ENCODE measurements at regions not wholly inside any gene's neighbourhood (a gene's known extent, or its start where the extent isn't known, plus 50 kb on each side); places are given as distances from the start of the nearest gene placed in this dataset.

- WGBS, 2 donors (ENCODE audit: extremely low coverage in 2 of 2, insufficient read length in 2 of 2, insufficient replicate concordance in 1 of 2): no CpG with 5 or more reads among the region's 14 CpGs
- peak overlapping the region; percentile 22 for H3K23ac ChIP-seq (ENCODE audit: low read depth, low read length, poor library complexity)
These were observed 369.5 kb downstream of the BRD1 start for GRCh38 chr22:49457946-49458707.

GRCh38 chr22:49457146-49457545 is 370.5 kb downstream of the BRD1 start:
- Histone ChIP-seq H4K91ac (ENCODE audit: low read depth, low read length, poor library complexity) (no peak overlapping the region), H3K9me3 (replicated peaks in 1 of 2; ENCODE audit: control insufficient read depth in 2 of 2, insufficient read depth in 1 of 2, low read depth in 1 of 2, low read length in 2 of 2) (no peaks in the 10 kb centered on the region), H2AFZ (ENCODE audit: low read length) (no peak overlapping the region), H3K4me3 (ENCODE audit: low read length in 2 of 2) (no peak overlapping the region), H3K27me3 (ENCODE audit: control insufficient read depth in 3 of 3, insufficient read depth in 3 of 3, low read depth in 1 of 3, low read length in 3 of 3) (peaks cover 0 to 10% (median 0%) of the 10 kb centered on the region in 3 experiments), H4K8ac (ENCODE audit: low read depth, low read length) (no peak overlapping the region), H3K27ac (replicated peaks; ENCODE audit: low read length) (no peak overlapping the region), H3K4me1 (ENCODE audit: control insufficient read depth in 2 of 2, insufficient read depth in 1 of 2, low read depth in 1 of 2, low read length in 2 of 2) (peaks cover 0 to 5% of the 10 kb centered on the region in 2 donors), H2BK12ac (ENCODE audit: low read length) (no peak overlapping the region), H3K18ac (ENCODE audit: low read length) (peak overlapping the region; percentile 42), H3K14ac (ENCODE audit: low read length) (no peak overlapping the region), H2BK120ac (ENCODE audit: low read depth, low read length) (no peak overlapping the region), H3K79me1 (ENCODE audit: low read depth, low read length) (no peaks in the 10 kb centered on the region), H3K36me3 (replicated peaks in 1 of 2; ENCODE audit: control insufficient read depth in 2 of 2, insufficient read depth in 2 of 2, low read length in 2 of 2) (no peaks in the 10 kb centered on the region), H3K4me2 (ENCODE audit: insufficient read depth, low read length, poor library complexity, severe bottlenecking) (no peak overlapping the region), H3K23ac (ENCODE audit: low read depth, low read length, poor library complexity) (no peak overlapping the region), H2AK5ac (ENCODE audit: low read depth, low read length) (no peak overlapping the region), H2BK5ac (ENCODE audit: low read length) (no peak overlapping the region), H2BK15ac (ENCODE audit: low read length) (no peak overlapping the region), H3K9ac (ENCODE audit: low read depth, low read length, poor library complexity) (no peak overlapping the region), H3K4ac (ENCODE audit: low read length) (no peak overlapping the region)
- WGBS, 2 donors (ENCODE audit: extremely low coverage in 2 of 2, insufficient read length in 2 of 2, insufficient replicate concordance in 1 of 2): no CpG with 5 or more reads among the region's 17 CpGs
- DNase-seq (ENCODE audit: low spot score): no peak

More at GRCh38 chr22:49457946-49458707, 369.5 kb downstream of the BRD1 start:
- Histone ChIP-seq H2AK5ac (ENCODE audit: low read depth, low read length) (peak overlapping the region; percentile 77), H4K91ac (ENCODE audit: low read depth, low read length, poor library complexity) (no peak overlapping the region), H2BK5ac (ENCODE audit: low read length) (no peak overlapping the region), H2AFZ (ENCODE audit: low read length) (no peak overlapping the region), H3K14ac (ENCODE audit: low read length) (peak overlapping the region; percentile 83), H3K4me2 (ENCODE audit: insufficient read depth, low read length, poor library complexity, severe bottlenecking) (no peak overlapping the region), H3K36me3 (replicated peaks in 1 of 2; ENCODE audit: control insufficient read depth in 2 of 2, insufficient read depth in 2 of 2, low read length in 2 of 2) (no peaks in the 10 kb centered on the region), H2BK12ac (ENCODE audit: low read length) (no peak overlapping the region), H2BK120ac (ENCODE audit: low read depth, low read length) (no peak overlapping the region), H3K79me1 (ENCODE audit: low read depth, low read length) (no peaks in the 10 kb centered on the region), H3K18ac (ENCODE audit: low read length) (peak overlapping the region; percentile 77), H3K4me1 (ENCODE audit: control insufficient read depth in 2 of 2, insufficient read depth in 1 of 2, low read depth in 1 of 2, low read length in 2 of 2) (peaks cover 0 to 5% of the 10 kb centered on the region in 2 donors), H3K27ac (replicated peaks; ENCODE audit: low read length) (no peak overlapping the region), H2BK15ac (ENCODE audit: low read length) (peak overlapping the region; percentile 47), H4K8ac (ENCODE audit: low read depth, low read length) (no peak overlapping the region), H3K4me3 (ENCODE audit: low read length in 2 of 2) (no peak overlapping the region), H3K9me3 (replicated peaks in 1 of 2; ENCODE audit: control insufficient read depth in 2 of 2, insufficient read depth in 1 of 2, low read depth in 1 of 2, low read length in 2 of 2) (no peaks in the 10 kb centered on the region), H3K4ac (ENCODE audit: low read length) (peak overlapping the region; percentile 44), H3K9ac (ENCODE audit: low read depth, low read length, poor library complexity) (peak overlapping the region; percentile 66), H3K27me3 (ENCODE audit: control insufficient read depth in 3 of 3, insufficient read depth in 3 of 3, low read depth in 1 of 3, low read length in 3 of 3) (peaks cover 0 to 9% (median 0%) of the 10 kb centered on the region in 3 experiments)
- DNase-seq (ENCODE audit: low spot score): no peak

GRCh38 chr22:49455595-49455994 is 372.1 kb downstream of the BRD1 start:
- no CpG with 5 or more reads among the region's 11 CpGs for WGBS, 2 donors (ENCODE audit: extremely low coverage in 2 of 2, insufficient read length in 2 of 2, insufficient replicate concordance in 1 of 2)
- H3K4me2 ChIP-seq (ENCODE audit: insufficient read depth, low read length, poor library complexity, severe bottlenecking): no peak overlapping the region

GRCh38 chr22:49454726-49455125 is 372.9 kb downstream of the BRD1 start:
- Histone ChIP-seq H3K14ac (ENCODE audit: low read length) (no peak overlapping the region), H3K18ac (ENCODE audit: low read length) (no peak overlapping the region), H3K4ac (ENCODE audit: low read length) (no peak overlapping the region), H3K27me3 (ENCODE audit: control insufficient read depth in 3 of 3, insufficient read depth in 3 of 3, low read depth in 1 of 3, low read length in 3 of 3) (peaks cover 0 to 26% (median 0%) of the 10 kb centered on the region in 3 experiments), H2BK12ac (ENCODE audit: low read length) (no peak overlapping the region), H4K91ac (ENCODE audit: low read depth, low read length, poor library complexity) (no peak overlapping the region), H2BK15ac (ENCODE audit: low read length) (peak overlapping the region; percentile 5), H3K36me3 (replicated peaks in 1 of 2; ENCODE audit: control insufficient read depth in 2 of 2, insufficient read depth in 2 of 2, low read length in 2 of 2) (no peaks in the 10 kb centered on the region), H3K9ac (ENCODE audit: low read depth, low read length, poor library complexity) (no peak overlapping the region), H3K4me2 (ENCODE audit: insufficient read depth, low read length, poor library complexity, severe bottlenecking) (no peak overlapping the region), H2AK5ac (ENCODE audit: low read depth, low read length) (no peak overlapping the region), H2BK120ac (ENCODE audit: low read depth, low read length) (no peak overlapping the region), H3K79me1 (ENCODE audit: low read depth, low read length) (no peaks in the 10 kb centered on the region), H3K4me1 (ENCODE audit: control insufficient read depth in 2 of 2, insufficient read depth in 1 of 2, low read depth in 1 of 2, low read length in 2 of 2) (peaks cover 0 to 17% of the 10 kb centered on the region in 2 donors), H3K23ac (ENCODE audit: low read depth, low read length, poor library complexity) (no peak overlapping the region), H2BK5ac (ENCODE audit: low read length) (no peak overlapping the region), H3K9me3 (replicated peaks in 1 of 2; ENCODE audit: control insufficient read depth in 2 of 2, insufficient read depth in 1 of 2, low read depth in 1 of 2, low read length in 2 of 2) (no peaks in the 10 kb centered on the region), H3K27ac (replicated peaks; ENCODE audit: low read length) (no peak overlapping the region), H4K8ac (ENCODE audit: low read depth, low read length) (no peak overlapping the region), H2AFZ (ENCODE audit: low read length) (no peak overlapping the region), H3K4me3 (ENCODE audit: low read length in 2 of 2) (no peak overlapping the region)
- no peak for DNase-seq (ENCODE audit: low spot score)
- WGBS, 2 donors (ENCODE audit: extremely low coverage in 2 of 2, insufficient read length in 2 of 2, insufficient replicate concordance in 1 of 2): no CpG with 5 or more reads among the region's 7 CpGs

More at GRCh38 chr22:49455595-49455994, 372.1 kb downstream of the BRD1 start:
- Histone ChIP-seq H3K18ac (ENCODE audit: low read length) (no peak overlapping the region), H3K23ac (ENCODE audit: low read depth, low read length, poor library complexity) (no peak overlapping the region), H2BK120ac (ENCODE audit: low read depth, low read length) (no peak overlapping the region), H2AFZ (ENCODE audit: low read length) (no peak overlapping the region), H2AK5ac (ENCODE audit: low read depth, low read length) (no peak overlapping the region), H3K14ac (ENCODE audit: low read length) (no peak overlapping the region), H3K27me3 (ENCODE audit: control insufficient read depth in 3 of 3, insufficient read depth in 3 of 3, low read depth in 1 of 3, low read length in 3 of 3) (peaks cover 0 to 26% (median 0%) of the 10 kb centered on the region in 3 experiments), H2BK15ac (ENCODE audit: low read length) (no peak overlapping the region), H3K4me3 (ENCODE audit: low read length in 2 of 2) (no peak overlapping the region), H4K91ac (ENCODE audit: low read depth, low read length, poor library complexity) (no peak overlapping the region), H3K36me3 (replicated peaks in 1 of 2; ENCODE audit: control insufficient read depth in 2 of 2, insufficient read depth in 2 of 2, low read length in 2 of 2) (no peaks in the 10 kb centered on the region), H3K4ac (ENCODE audit: low read length) (no peak overlapping the region), H2BK5ac (ENCODE audit: low read length) (no peak overlapping the region), H3K27ac (replicated peaks; ENCODE audit: low read length) (no peak overlapping the region), H3K9ac (ENCODE audit: low read depth, low read length, poor library complexity) (no peak overlapping the region), H2BK12ac (ENCODE audit: low read length) (no peak overlapping the region), H3K79me1 (ENCODE audit: low read depth, low read length) (no peaks in the 10 kb centered on the region), H3K9me3 (replicated peaks in 1 of 2; ENCODE audit: control insufficient read depth in 2 of 2, insufficient read depth in 1 of 2, low read depth in 1 of 2, low read length in 2 of 2) (no peaks in the 10 kb centered on the region), H4K8ac (ENCODE audit: low read depth, low read length) (no peak overlapping the region), H3K4me1 (ENCODE audit: control insufficient read depth in 2 of 2, insufficient read depth in 1 of 2, low read depth in 1 of 2, low read length in 2 of 2) (peaks cover 0 to 12% of the 10 kb centered on the region in 2 donors)
- DNase-seq (ENCODE audit: low spot score): no peak
